HFF-Myc (cell line): ENCODE measurements at regions not wholly inside any gene's neighbourhood (a gene's known extent, or its start where the extent isn't known, plus 50 kb on each side); places are given as distances from the start of the nearest gene placed in this dataset.

Experiments used
- DNase-seq: peaks from one replicate; pipeline ENCODE4 v3.0.0-alpha.2; 2011; ENCODE audit warnings: low read depth; ENCODE audit errors: extremely low read depth
- H3K4me3 ChIP-seq: replicated peaks from 2 replicates; pipeline ENCODE4 v1.5.1; 2011; ENCODE audit warnings: low read depth, mild to moderate bottlenecking, control low read depth, low read length
- TF ChIP-seq, protein P1 (sequence below): IDR thresholded peaks from 2 replicates; pipeline ENCODE4 v1.5.1; 2012; ENCODE audit warnings: mild to moderate bottlenecking, low read depth, low read length, control low read depth; ENCODE audit errors: missing control alignments

DNA sequence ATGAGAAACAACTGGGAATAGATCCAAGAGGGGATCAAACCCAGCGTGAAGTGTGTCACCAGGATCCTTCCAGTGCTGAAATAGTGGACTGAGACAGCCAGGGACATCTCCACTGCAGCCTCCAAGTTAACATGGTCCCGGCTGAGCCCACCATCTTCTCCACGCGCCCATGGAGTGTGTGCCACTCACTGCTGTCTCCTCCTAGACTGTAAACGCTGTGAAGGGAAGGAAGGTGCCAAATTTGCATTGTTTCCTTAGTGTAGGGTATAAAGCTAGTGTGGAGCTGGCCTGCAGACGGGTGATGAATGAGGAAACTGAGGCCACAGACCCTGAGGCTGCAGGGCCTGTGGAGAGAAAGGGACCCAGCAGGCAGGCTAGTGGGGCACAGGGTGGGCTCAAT, 183.6 kb downstream of the FOXD2 start:
- DNase-seq = no peak
- TF ChIP-seq, protein P1, sequence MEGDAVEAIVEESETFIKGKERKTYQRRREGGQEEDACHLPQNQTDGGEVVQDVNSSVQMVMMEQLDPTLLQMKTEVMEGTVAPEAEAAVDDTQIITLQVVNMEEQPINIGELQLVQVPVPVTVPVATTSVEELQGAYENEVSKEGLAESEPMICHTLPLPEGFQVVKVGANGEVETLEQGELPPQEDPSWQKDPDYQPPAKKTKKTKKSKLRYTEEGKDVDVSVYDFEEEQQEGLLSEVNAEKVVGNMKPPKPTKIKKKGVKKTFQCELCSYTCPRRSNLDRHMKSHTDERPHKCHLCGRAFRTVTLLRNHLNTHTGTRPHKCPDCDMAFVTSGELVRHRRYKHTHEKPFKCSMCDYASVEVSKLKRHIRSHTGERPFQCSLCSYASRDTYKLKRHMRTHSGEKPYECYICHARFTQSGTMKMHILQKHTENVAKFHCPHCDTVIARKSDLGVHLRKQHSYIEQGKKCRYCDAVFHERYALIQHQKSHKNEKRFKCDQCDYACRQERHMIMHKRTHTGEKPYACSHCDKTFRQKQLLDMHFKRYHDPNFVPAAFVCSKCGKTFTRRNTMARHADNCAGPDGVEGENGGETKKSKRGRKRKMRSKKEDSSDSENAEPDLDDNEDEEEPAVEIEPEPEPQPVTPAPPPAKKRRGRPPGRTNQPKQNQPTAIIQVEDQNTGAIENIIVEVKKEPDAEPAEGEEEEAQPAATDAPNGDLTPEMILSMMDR = no peak

DNA sequence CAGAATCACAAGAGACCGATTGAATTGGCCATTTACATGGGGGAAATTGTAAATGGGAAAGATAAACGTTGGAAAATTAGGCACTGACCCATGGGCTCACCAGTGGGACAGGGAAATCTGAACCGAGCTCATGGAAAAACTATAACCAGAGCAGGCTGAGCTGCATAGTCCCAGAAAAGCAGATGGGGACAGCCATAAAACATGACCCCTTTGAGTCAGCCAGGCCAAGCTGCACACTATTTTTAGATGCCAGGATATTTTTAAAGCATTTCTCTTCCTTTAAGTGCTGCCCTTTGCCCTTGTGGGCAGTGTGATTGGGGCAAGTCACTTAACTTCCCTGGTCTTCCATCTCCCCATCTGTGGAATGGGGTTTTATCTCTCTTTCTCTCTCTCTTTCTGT, 184.1 kb downstream of the FOXD2 start:
- H3K4me3 ChIP-seq = no peak overlapping the region
- TF ChIP-seq, protein P1 = no peak
- peak; percentile 11 for DNase-seq

More for the DNA sequence above, 183.6 kb downstream of the FOXD2 start:
- no peak overlapping the region for H3K4me3 ChIP-seq

DNA sequence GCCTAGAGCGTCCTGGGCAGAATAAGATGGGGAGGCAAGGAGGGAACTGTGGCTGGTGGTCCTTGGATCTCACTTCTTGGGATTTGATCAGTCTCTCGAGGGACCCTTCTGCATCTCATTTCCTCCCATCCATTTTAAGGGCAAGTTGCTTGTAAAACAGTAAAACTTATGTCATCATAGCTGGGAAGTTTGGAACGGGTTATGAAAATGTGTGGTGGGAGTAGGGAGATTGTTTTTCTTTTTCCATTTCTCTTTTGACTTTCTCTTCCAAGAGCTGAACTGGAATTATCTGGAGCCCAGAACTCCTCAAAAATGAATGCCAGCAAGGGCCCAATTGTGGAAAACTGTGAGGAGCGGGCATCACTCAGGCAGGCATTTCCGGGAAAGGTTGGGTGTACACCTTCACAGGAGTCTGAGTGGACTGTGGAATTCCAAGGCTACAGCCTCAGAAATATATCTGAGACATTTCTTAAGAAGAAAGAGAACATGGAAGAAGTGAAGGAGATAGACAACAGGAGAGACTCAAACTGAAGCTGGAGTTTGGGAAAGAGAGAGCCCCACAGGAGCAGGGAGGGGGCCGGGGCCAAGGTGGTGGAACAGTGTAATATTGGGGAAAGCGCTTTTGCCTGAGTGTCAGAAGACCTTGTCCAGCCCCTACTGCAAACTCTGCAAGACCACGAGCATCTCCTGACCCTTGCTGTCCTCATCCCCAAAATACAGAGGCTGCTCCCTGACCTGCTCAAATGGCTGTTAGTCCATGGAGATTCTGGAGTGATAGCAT, 185.1 kb downstream of the FOXD2 start:
- no peak for DNase-seq
- TF ChIP-seq, protein P1 = no peak
- no peak overlapping the region for H3K4me3 ChIP-seq

DNA sequence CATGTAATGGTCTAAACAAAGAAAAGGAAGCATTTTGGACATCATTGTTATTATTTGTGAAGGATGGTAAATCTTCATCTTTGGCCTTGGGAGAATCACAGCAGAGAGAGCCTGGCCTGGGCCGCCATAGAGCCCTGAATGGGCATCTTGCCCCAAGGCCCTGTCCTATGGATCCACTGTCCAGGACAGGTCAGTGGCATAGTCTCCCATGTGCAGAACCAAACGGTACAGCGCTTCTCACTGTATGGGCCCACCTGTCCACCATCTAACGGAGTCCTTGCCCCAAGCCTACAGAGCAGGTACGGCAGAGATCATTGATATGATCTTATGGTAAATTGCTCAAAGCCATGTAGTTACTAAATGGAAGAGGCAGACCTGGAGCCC, 185.7 kb downstream of the FOXD2 start:
- TF ChIP-seq, protein P1 = no peak
- no peak for DNase-seq
- no peak overlapping the region for H3K4me3 ChIP-seq

DNA sequence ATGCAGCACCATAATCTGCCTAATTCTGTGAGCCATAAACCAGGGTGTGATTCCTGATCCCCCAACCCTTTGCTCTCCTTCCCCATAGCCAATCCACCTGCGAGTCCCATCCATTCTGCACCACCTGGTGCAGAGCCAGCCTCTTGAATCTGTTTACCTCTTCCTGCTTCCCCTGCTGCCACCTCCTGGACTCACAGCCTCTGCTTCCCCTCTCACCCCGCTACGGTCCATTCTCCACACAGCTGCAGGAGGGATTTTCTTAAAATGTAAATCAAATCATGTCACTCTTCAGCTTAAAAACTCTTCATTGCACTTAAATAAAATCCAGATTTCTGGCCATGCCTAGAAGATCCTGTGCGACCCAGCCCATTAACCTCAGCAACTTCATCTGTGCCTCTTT, 186.7 kb downstream of the FOXD2 start:
- no peak overlapping the region for H3K4me3 ChIP-seq
- TF ChIP-seq, protein P1 = no peak
- DNase-seq = no peak

DNA sequence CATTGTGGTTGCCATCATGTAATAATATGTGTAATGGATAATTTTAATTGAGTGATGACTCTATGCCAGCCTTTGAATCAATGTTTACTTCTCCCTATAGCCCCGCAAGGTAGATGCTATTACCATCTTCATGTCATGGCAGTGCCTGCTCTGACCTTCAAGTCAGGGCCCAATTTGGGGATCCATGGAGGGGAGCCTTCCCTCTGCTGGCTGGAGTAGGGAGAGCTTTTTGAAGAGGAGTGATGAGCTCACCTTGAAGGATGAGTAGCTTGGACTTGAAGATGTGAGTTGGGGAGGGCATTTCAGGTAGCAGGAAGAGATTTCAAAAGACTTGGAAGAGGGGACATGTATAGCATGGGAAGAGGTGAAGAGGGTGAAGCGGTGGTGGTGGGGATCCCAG, 189.2 kb downstream of the FOXD2 start:
- TF ChIP-seq, protein P1 = peak; percentile 5
- no peak overlapping the region for H3K4me3 ChIP-seq
- DNase-seq = no peak
